CD14-positive monocyte (primary cell): ENCODE measurements at regions not wholly inside any gene's neighbourhood (a gene's known extent, or its start where the extent isn't known, plus 50 kb on each side); places are given as distances from the start of the nearest gene placed in this dataset.
"Not testable (repeated sequence)": the region's sequence is repeated elsewhere in the genome, so short reads cannot be mapped to it uniquely, and the experiment has no call there.

Experiments
- DNase-seq, 3 donors: peaks; one replicate each; pipeline ENCODE4 v3.0.0-alpha.2; 2011 to 2022
- H2AFZ ChIP-seq: 2 replicates; pipeline ENCODE4 v1.6.0; 2012; ENCODE audit warnings: mild to moderate bottlenecking, low read depth, low read length, inconsistent platforms; ENCODE audit not compliant: insufficient read depth, poor library complexity, severe bottlenecking
- H3K27ac ChIP-seq, 2 donors: 1 replicate in 1 of 2; 2 replicates in 1 of 2; pipeline ENCODE4 v1.5.1; 2012 to 2013; ENCODE audit warnings: low read length in 2 of 2, control low read depth in 1 of 2, inconsistent platforms in 1 of 2, low read depth in 1 of 2, mild to moderate bottlenecking in 1 of 2
- H3K27me3 ChIP-seq, 2 donors: one replicate each; pipeline versions ENCODE4 v1.6.0 to v1.6.1; 2011 to 2013; ENCODE audit warnings: low read length in 2 of 2; ENCODE audit not compliant: control insufficient read depth in 2 of 2, insufficient read depth in 2 of 2
- H3K36me3 ChIP-seq, 2 donors: replicated peaks in 1 of 2; 1 replicate in 1 of 2; 2 replicates in 1 of 2; pipeline versions ENCODE4 v1.5.1 to v1.6.1; 2012 to 2013; ENCODE audit warnings: low read length in 2 of 2, control low read depth in 1 of 2, inconsistent platforms in 1 of 2, mild to moderate bottlenecking in 1 of 2; ENCODE audit not compliant: insufficient read depth in 2 of 2, control insufficient read depth in 1 of 2
- H3K4me1 ChIP-seq, 2 donors: 1 replicate in 1 of 2; 2 replicates in 1 of 2; pipeline versions ENCODE4 v1.5.1 to v1.6.1; 2012 to 2013; ENCODE audit warnings: low read length in 2 of 2, control low read depth in 1 of 2, inconsistent platforms in 1 of 2, mild to moderate bottlenecking in 1 of 2, moderate library complexity in 1 of 2; ENCODE audit not compliant: insufficient read depth in 2 of 2, control insufficient read depth in 1 of 2
- H3K4me2 ChIP-seq: replicated peaks from 2 replicates; pipeline ENCODE3; 2012; ENCODE audit warnings: low read length, moderate library complexity, mild to moderate bottlenecking; ENCODE audit not compliant: poor library complexity, severe bottlenecking; ENCODE audit errors: extremely low read depth
- H3K4me3 ChIP-seq, 3 experiments: fragments of 200-600 bp in 1 of 3; sonication (generic) in 1 of 3; replicated peaks in 1 of 3; 1 replicate in 2 of 3; 2 replicates in 1 of 3; pipeline ENCODE4 v1.5.1; 2011 to 2013; ENCODE audit warnings: low read length in 3 of 3, mild to moderate bottlenecking in 3 of 3, control low read depth in 2 of 3, low read depth in 2 of 3, inconsistent platforms in 1 of 3, moderate library complexity in 1 of 3
- H3K79me2 ChIP-seq: 2 replicates; pipeline ENCODE4 v1.6.0; 2012; ENCODE audit warnings: mild to moderate bottlenecking, control low read depth, inconsistent platforms, low read length, moderate library complexity; ENCODE audit not compliant: insufficient read depth
- H3K9ac ChIP-seq: 2 replicates; pipeline ENCODE4 v1.6.0; 2017; ENCODE audit warnings: low read length, mild to moderate bottlenecking; ENCODE audit not compliant: insufficient read depth, poor library complexity, severe bottlenecking
- H3K9me3 ChIP-seq, 2 donors: replicated peaks in 1 of 2; 1 replicate in 1 of 2; 2 replicates in 1 of 2; pipeline versions ENCODE4 v1.5.1 to v1.6.1; 2012 to 2013; ENCODE audit warnings: low read length in 2 of 2, control low read depth in 1 of 2; ENCODE audit not compliant: control insufficient read depth in 1 of 2, insufficient read depth in 1 of 2
- H4K20me1 ChIP-seq: 2 replicates; pipeline ENCODE4 v1.6.0; 2012; ENCODE audit warnings: mild to moderate bottlenecking, low read length, control low read depth, moderate library complexity; ENCODE audit not compliant: insufficient read depth
- H3K27ac Mint-ChIP-seq, 7 donors: one replicate each; pipeline ENCODE4 v1.8.0; 2020; ENCODE audit warnings: mild to moderate bottlenecking in 7 of 7, mixed read lengths in 7 of 7, moderate library complexity in 6 of 7, inconsistent platforms in 2 of 7
- H3K27me3 Mint-ChIP-seq, 3 donors: one replicate each; pipeline ENCODE4 v1.8.0; 2021 to 2022; ENCODE audit warnings: low read depth in 3 of 3, mild to moderate bottlenecking in 3 of 3, mixed read lengths in 3 of 3, moderate library complexity in 3 of 3, inconsistent platforms in 1 of 3
- H3K36me3 Mint-ChIP-seq, 2 donors: one replicate each; pipeline ENCODE4 v1.8.0; 2020; ENCODE audit warnings: mixed read lengths in 2 of 2, inconsistent platforms in 1 of 2, mild to moderate bottlenecking in 1 of 2
- H3K4me1 Mint-ChIP-seq: one replicate; pipeline ENCODE4 v1.8.0; 2020; ENCODE audit warnings: mild to moderate bottlenecking, mixed read lengths
- H3K4me3 Mint-ChIP-seq, 2 donors: one replicate each; pipeline ENCODE4 v1.8.0; 2020; ENCODE audit warnings: mild to moderate bottlenecking in 2 of 2, mixed read lengths in 2 of 2, moderate library complexity in 1 of 2
- H3K9me3 Mint-ChIP-seq, 7 donors: one replicate each; pipeline ENCODE4 v1.8.0; 2020 to 2022; ENCODE audit warnings: mixed read lengths in 7 of 7, mild to moderate bottlenecking in 6 of 7, moderate library complexity in 6 of 7, inconsistent platforms in 2 of 7
- WGBS: methylation state at CpG from one replicate; pipeline ENCODE4 v1.1.5; 2013; ENCODE audit warnings: missing lambda C conversion rate; ENCODE audit not compliant: insufficient coverage; 5-methylcytosine and 5-hydroxymethylcytosine counted together
- intact Hi-C, 2 donors: fragments of 100-400 bp; cut with micrococcal nuclease; formaldehyde crosslinking; loops; one replicate each; pipeline versions ENCODE4 v1.15.0 to v1.15.1; 2023
- TF ChIP-seq, protein P1 (sequence below): fragments of 200-600 bp; IDR thresholded peaks from one replicate; pipeline ENCODE4 v1.8.0; 2022; ENCODE audit warnings: antibody characterized with exemption, mild to moderate bottlenecking

DNA sequence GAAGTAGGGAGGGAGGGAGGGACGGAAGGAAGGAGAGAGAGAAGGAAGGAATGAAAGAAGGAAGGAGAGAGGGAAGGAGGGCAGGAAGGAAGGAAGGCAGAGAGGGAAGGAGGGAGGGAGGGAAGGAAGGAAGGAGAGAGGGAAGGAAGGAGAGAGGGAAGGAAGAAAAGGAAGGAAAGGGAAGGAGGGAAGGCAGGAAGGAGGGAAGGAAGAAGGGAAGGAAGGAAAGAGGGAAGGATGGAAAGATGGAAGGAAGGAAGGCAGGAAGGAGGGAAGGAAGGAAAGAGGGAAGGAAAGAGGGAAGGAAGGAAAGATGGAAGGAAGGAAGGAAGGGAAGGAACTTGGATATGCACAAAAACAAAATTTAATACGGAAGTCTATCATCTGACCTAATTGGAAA, 844.5 kb upstream of the DEFB115 start:
- Mint-ChIP-seq H3K4me3 (no peak overlapping the region), H3K27ac (no peak overlapping the region), H3K9me3 (peaks cover 15 to 44% (median 27%) of the 10 kb centered on the region in 7 donors), H3K36me3 (no peaks in the 10 kb centered on the region), H3K4me1 (no peaks in the 10 kb centered on the region), H3K27me3 (no peaks in the 10 kb centered on the region)
- no peaks in the 10 kb centered on the region for H3K27me3 ChIP-seq
- no peak overlapping the region for H3K27ac ChIP-seq
- no peaks in the 10 kb centered on the region for H4K20me1 ChIP-seq
- no peak overlapping the region for H3K9ac ChIP-seq
- H3K4me2 ChIP-seq: no peak overlapping the region
- H3K4me1 ChIP-seq: no peaks in the 10 kb centered on the region
- DNase-seq: no peak
- no peaks in the 10 kb centered on the region for H3K36me3 ChIP-seq
- WGBS: 31% methylated on average over 1 of the region's 2 CpGs
- no peaks in the 10 kb centered on the region for H3K79me2 ChIP-seq
- intact Hi-C loops: no loop called here
- H2AFZ ChIP-seq: no peak overlapping the region
- H3K9me3 ChIP-seq: peaks cover 12 to 14% of the 10 kb centered on the region in 2 donors
- H3K4me3 ChIP-seq: no peak overlapping the region
- TF ChIP-seq, protein P1, sequence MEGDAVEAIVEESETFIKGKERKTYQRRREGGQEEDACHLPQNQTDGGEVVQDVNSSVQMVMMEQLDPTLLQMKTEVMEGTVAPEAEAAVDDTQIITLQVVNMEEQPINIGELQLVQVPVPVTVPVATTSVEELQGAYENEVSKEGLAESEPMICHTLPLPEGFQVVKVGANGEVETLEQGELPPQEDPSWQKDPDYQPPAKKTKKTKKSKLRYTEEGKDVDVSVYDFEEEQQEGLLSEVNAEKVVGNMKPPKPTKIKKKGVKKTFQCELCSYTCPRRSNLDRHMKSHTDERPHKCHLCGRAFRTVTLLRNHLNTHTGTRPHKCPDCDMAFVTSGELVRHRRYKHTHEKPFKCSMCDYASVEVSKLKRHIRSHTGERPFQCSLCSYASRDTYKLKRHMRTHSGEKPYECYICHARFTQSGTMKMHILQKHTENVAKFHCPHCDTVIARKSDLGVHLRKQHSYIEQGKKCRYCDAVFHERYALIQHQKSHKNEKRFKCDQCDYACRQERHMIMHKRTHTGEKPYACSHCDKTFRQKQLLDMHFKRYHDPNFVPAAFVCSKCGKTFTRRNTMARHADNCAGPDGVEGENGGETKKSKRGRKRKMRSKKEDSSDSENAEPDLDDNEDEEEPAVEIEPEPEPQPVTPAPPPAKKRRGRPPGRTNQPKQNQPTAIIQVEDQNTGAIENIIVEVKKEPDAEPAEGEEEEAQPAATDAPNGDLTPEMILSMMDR: no peak

- intact Hi-C loops, H3K4me2 ChIP-seq, H3K27ac ChIP-seq, H4K20me1 ChIP-seq, H3K36me3 Mint-ChIP-seq, H2AFZ ChIP-seq, H3K4me1 ChIP-seq, H3K79me2 ChIP-seq, H3K4me1 Mint-ChIP-seq, H3K36me3 ChIP-seq, H3K27ac Mint-ChIP-seq, H3K4me3 ChIP-seq, H3K4me3 Mint-ChIP-seq, H3K27me3 ChIP-seq, H3K27me3 Mint-ChIP-seq, DNase-seq, H3K9ac ChIP-seq: not testable (repeated sequence)
- H3K9me3 Mint-ChIP-seq: peaks cover 8 to 17% (median 15%) of the 10 kb centered on the region in 7 donors
- H3K9me3 ChIP-seq: peaks cover 22 to 43% of the 10 kb centered on the region in 2 donors
- 78% methylated on average over 4 of the region's 4 CpGs for WGBS
These were observed 840.1 kb upstream of the DEFB115 start for GRCh38 chr20:30417387-30417786.

DNA sequence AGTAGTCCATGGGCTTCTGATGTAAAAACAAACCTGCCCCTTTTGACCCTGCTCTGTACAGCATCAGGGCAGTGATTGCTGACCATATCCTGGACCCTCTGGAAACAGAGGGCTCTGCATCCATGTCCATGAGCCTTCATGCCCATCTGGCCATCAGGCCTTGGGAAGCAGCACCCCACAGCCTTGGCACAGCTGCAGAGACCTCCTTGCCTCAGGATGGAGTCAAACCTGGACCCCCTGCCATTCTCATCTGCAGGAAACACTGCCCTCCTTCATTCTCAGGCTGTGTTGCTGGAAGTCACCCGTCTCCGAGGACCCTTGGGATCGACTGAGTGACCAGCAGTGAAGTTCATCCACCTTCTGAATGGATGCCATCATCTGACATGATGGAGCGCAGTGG, 839.1 kb upstream of the DEFB115 start:
- WGBS: 68% methylated on average over 4 of the region's 4 CpGs
- H3K36me3 ChIP-seq, H3K4me3 Mint-ChIP-seq, H3K27me3 ChIP-seq, H4K20me1 ChIP-seq, H3K4me2 ChIP-seq, DNase-seq, H3K27ac Mint-ChIP-seq, H3K4me3 ChIP-seq, H3K9ac ChIP-seq, H2AFZ ChIP-seq, H3K4me1 ChIP-seq, H3K79me2 ChIP-seq, H3K4me1 Mint-ChIP-seq, H3K27me3 Mint-ChIP-seq, H3K36me3 Mint-ChIP-seq, intact Hi-C loops, H3K27ac ChIP-seq: not testable (repeated sequence)
- H3K9me3 ChIP-seq: peaks cover 22 to 35% of the 10 kb centered on the region in 2 donors
- H3K9me3 Mint-ChIP-seq: peaks cover 6 to 12% (median 11%) of the 10 kb centered on the region in 7 donors
